H9 (cell line): ENCODE measurements at regions not wholly inside any gene's neighbourhood (a gene's known extent, or its start where the extent isn't known, plus 50 kb on each side); places are given as distances from the start of the nearest gene placed in this dataset.

Experiments used
- DNase-seq: peaks from one replicate; pipeline ENCODE4 v3.0.0-alpha.2; 2017
- H2AFZ ChIP-seq: one replicate; pipeline ENCODE4 v1.6.1; 2013; ENCODE audit warnings: mild to moderate bottlenecking, low read length, control low read depth, moderate library complexity
- H2AK5ac ChIP-seq: 2 replicates; pipeline ENCODE4 v1.6.1; 2013; ENCODE audit warnings: low read length, control low read depth, mixed read lengths; ENCODE audit not compliant: insufficient read length
- H2BK120ac ChIP-seq: one replicate; pipeline ENCODE4 v1.6.1; 2013; ENCODE audit warnings: low read depth, mild to moderate bottlenecking, low read length, control low read depth, inconsistent platforms; ENCODE audit not compliant: poor library complexity, severe bottlenecking
- H2BK12ac ChIP-seq: 2 replicates; pipeline ENCODE4 v1.6.1; 2013; ENCODE audit warnings: low read length, control low read depth, mixed read lengths, low read depth; ENCODE audit not compliant: insufficient read length
- H2BK15ac ChIP-seq: 2 replicates; pipeline ENCODE4 v1.6.1; 2013; ENCODE audit warnings: low read depth, low read length, control low read depth
- H2BK20ac ChIP-seq: one replicate; pipeline ENCODE4 v1.6.1; 2013; ENCODE audit warnings: low read depth, mild to moderate bottlenecking, low read length, control low read depth, inconsistent platforms; ENCODE audit not compliant: poor library complexity, severe bottlenecking
- H2BK5ac ChIP-seq: 2 replicates; pipeline ENCODE4 v1.6.1; 2013; ENCODE audit warnings: low read length, control low read depth, mixed read lengths; ENCODE audit not compliant: insufficient read length
- H3K14ac ChIP-seq: 2 replicates; pipeline ENCODE4 v1.6.1; 2013; ENCODE audit warnings: low read length, control low read depth; ENCODE audit not compliant: insufficient read depth
- H3K18ac ChIP-seq: 2 replicates; pipeline ENCODE4 v1.6.1; 2013; ENCODE audit warnings: low read depth, mild to moderate bottlenecking, mixed read lengths, low read length, control low read depth; ENCODE audit not compliant: insufficient read length
- H3K23ac ChIP-seq: 2 replicates; pipeline ENCODE4 v1.6.1; 2013; ENCODE audit warnings: low read length, control low read depth, mixed read lengths, low read depth; ENCODE audit not compliant: insufficient read length
- H3K23me2 ChIP-seq: 2 replicates; pipeline ENCODE4 v1.6.1; 2013; ENCODE audit warnings: low read depth, mild to moderate bottlenecking, mixed read lengths, low read length, control low read depth; ENCODE audit not compliant: insufficient read length, poor library complexity, severe bottlenecking
- H3K27ac ChIP-seq: 2 replicates; pipeline ENCODE4 v1.5.1; 2013; ENCODE audit warnings: low read length, control low read depth, mixed read lengths, low read depth; ENCODE audit not compliant: insufficient read length
- H3K27me3 ChIP-seq: 2 replicates; pipeline ENCODE4 v1.6.1; 2013; ENCODE audit warnings: low read length, control low read depth, inconsistent platforms; ENCODE audit not compliant: insufficient read depth
- H3K4ac ChIP-seq: 2 replicates; pipeline ENCODE4 v1.6.1; 2013; ENCODE audit warnings: low read depth, mild to moderate bottlenecking, control low read depth, inconsistent platforms, low read length, moderate library complexity
- H3K4me1 ChIP-seq: 2 replicates; pipeline ENCODE4 v1.6.1; 2013; ENCODE audit warnings: low read length, control low read depth, inconsistent platforms; ENCODE audit not compliant: insufficient read depth
- H3K4me2 ChIP-seq: 2 replicates; pipeline ENCODE4 v1.6.1; 2013; ENCODE audit warnings: low read length, control low read depth, mixed read lengths; ENCODE audit not compliant: insufficient read length, insufficient read depth
- H3K56ac ChIP-seq: 2 replicates; pipeline ENCODE4 v1.6.1; 2013; ENCODE audit warnings: low read depth, mild to moderate bottlenecking, mixed read lengths, low read length, control low read depth; ENCODE audit not compliant: insufficient read length
- H3K79me1 ChIP-seq: 2 replicates; pipeline ENCODE4 v1.6.1; 2013; ENCODE audit warnings: low read depth, mild to moderate bottlenecking, moderate library complexity, low read length, control low read depth, inconsistent platforms; ENCODE audit not compliant: insufficient read depth, poor library complexity, severe bottlenecking
- H3K79me2 ChIP-seq: 2 replicates; pipeline ENCODE4 v1.6.1; 2013; ENCODE audit warnings: low read length, control low read depth, inconsistent platforms; ENCODE audit not compliant: insufficient read depth
- H3K9ac ChIP-seq: 2 replicates; pipeline ENCODE4 v1.6.1; 2013; ENCODE audit warnings: low read length, control low read depth, mixed read lengths; ENCODE audit not compliant: insufficient read length; ENCODE audit errors: extremely low read depth
- H3K9me3 ChIP-seq: one replicate; pipeline ENCODE4 v1.6.1; 2013; ENCODE audit warnings: low read depth, low read length, inconsistent platforms; ENCODE audit not compliant: control insufficient read depth
- H3T11ph ChIP-seq: one replicate; pipeline ENCODE4 v1.6.1; 2013; ENCODE audit warnings: mild to moderate bottlenecking, low read length, control low read depth, inconsistent platforms
- H4K20me1 ChIP-seq: one replicate; pipeline ENCODE4 v1.6.1; 2013; ENCODE audit not compliant: control insufficient read depth, insufficient read length, insufficient read depth
- H4K5ac ChIP-seq: 2 replicates; pipeline ENCODE4 v1.6.1; 2013; ENCODE audit warnings: low read depth, mild to moderate bottlenecking, mixed read lengths, low read length, control low read depth; ENCODE audit not compliant: insufficient read length
- H4K8ac ChIP-seq: replicated peaks from 2 replicates; pipeline ENCODE4 v1.6.1; 2013; ENCODE audit warnings: low read length, control low read depth, mixed read lengths, low read depth; ENCODE audit not compliant: insufficient read length
- H4K91ac ChIP-seq: 2 replicates; pipeline ENCODE4 v1.6.1; 2013; ENCODE audit warnings: low read depth, mild to moderate bottlenecking, moderate library complexity, mixed read lengths, low read length, control low read depth; ENCODE audit not compliant: insufficient read length
- H3K27ac Mint-ChIP-seq, 3 experiments: 2 replicates in 2 of 3; 3 replicates in 1 of 3; pipeline ENCODE4 v1.8.0; 2020 to 2021; ENCODE audit warnings: mixed read lengths in 3 of 3, mild to moderate bottlenecking in 1 of 3, moderate library complexity in 1 of 3
- H3K27me3 Mint-ChIP-seq: 2 replicates; pipeline ENCODE4 v1.8.0; 2021; ENCODE audit warnings: low read depth, mild to moderate bottlenecking, moderate library complexity, mixed read lengths
- H3K36me3 Mint-ChIP-seq, 3 experiments: 2 replicates in 2 of 3; 3 replicates in 1 of 3; pipeline ENCODE4 v1.8.0; 2020 to 2021; ENCODE audit warnings: low read depth in 3 of 3, mixed read lengths in 3 of 3; ENCODE audit not compliant: insufficient read depth in 1 of 3
- H3K4me1 Mint-ChIP-seq, 2 experiments: 2 replicates each; pipeline ENCODE4 v1.8.0; 2020; ENCODE audit warnings: mixed read lengths in 2 of 2
- H3K4me3 Mint-ChIP-seq, 2 experiments: 2 replicates in 1 of 2; 3 replicates in 1 of 2; pipeline ENCODE4 v1.8.0; 2020 to 2021; ENCODE audit warnings: mild to moderate bottlenecking in 2 of 2, mixed read lengths in 2 of 2, moderate library complexity in 1 of 2
- H3K9me3 Mint-ChIP-seq, 2 experiments: 2 replicates in 1 of 2; 3 replicates in 1 of 2; pipeline ENCODE4 v1.8.0; 2020; ENCODE audit warnings: mild to moderate bottlenecking in 2 of 2, mixed read lengths in 2 of 2, moderate library complexity in 1 of 2
- WGBS: extraction: QIAGEN DNeasy Blood & Tissue Kit; methylation state at CpG from one replicate; pipeline ENCODE4 v1.1.7; 2013; ENCODE audit warnings: missing lambda C conversion rate, low lambda C conversion rate, mixed read lengths; ENCODE audit not compliant: insufficient read length; ENCODE audit errors: extremely low coverage; 5-methylcytosine and 5-hydroxymethylcytosine counted together
- TF ChIP-seq, protein P1 (sequence below): fragments of 200-600 bp; sonication (generic); conservative IDR thresholded peaks from 3 replicates; pipeline ENCODE4 v1.8.0; 2021; ENCODE audit warnings: antibody characterized with exemption, mild to moderate bottlenecking

DNA sequence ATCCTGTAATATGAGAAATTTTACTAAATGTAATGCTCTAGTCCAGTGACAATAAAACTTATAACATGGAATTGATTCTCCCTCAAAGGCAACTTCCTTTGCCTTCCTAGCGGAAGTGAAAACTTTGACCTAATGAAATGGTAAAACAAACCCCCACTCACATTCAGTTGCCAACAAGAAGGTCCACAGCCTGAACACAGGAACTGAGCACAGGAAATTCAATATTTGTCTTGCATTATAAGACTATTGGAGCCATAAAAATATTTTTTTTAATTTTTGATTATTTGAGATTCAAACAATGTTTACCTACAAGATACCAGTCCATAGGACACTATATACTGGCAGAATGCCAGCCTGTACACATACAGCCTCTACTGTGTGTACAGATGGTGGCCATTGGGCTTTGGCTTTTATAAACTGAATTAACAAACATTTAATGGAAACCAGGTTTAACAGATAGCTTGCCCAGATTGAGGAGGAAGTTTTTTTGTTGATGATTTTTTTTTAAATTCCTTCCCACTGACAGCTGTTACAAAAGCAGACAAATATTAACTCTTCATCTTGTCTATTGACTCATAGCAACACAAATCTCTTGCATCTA, 481.5 kb upstream of the JAG1 start:
- no peak for DNase-seq
- Mint-ChIP-seq H3K27me3 (no peaks in the 10 kb centered on the region), H3K36me3 (no peaks in the 10 kb centered on the region), H3K4me1 (no peaks in the 10 kb centered on the region), H3K4me3 (no peak overlapping the region), H3K9me3 (no peaks in the 10 kb centered on the region), H3K27ac (no peak overlapping the region)
- Histone ChIP-seq H3K27ac (no peak overlapping the region), H3K56ac (no peak overlapping the region), H3K79me1 (no peaks in the 10 kb centered on the region), H3K27me3 (no peaks in the 10 kb centered on the region), H3T11ph (no peak overlapping the region), H2AFZ (no peak overlapping the region), H2BK5ac (no peak overlapping the region), H3K4me1 (no peaks in the 10 kb centered on the region), H4K91ac (no peak overlapping the region), H3K4ac (no peak overlapping the region), H4K5ac (no peak overlapping the region), H2AK5ac (no peak overlapping the region), H4K20me1 (no peaks in the 10 kb centered on the region), H2BK20ac (no peak overlapping the region), H4K8ac (no peak overlapping the region), H3K9me3 (no peaks in the 10 kb centered on the region), H2BK120ac (no peak overlapping the region), H2BK12ac (no peak overlapping the region), H3K14ac (no peak overlapping the region), H3K18ac (no peak overlapping the region), H2BK15ac (no peak overlapping the region), H3K79me2 (no peaks in the 10 kb centered on the region), H3K4me2 (no peak overlapping the region), H3K9ac (no peak overlapping the region), H3K23ac (no peak overlapping the region), H3K23me2 (no peaks in the 10 kb centered on the region)
- WGBS, result no CpG with 5 or more reads among the region's 1 CpG
- TF ChIP-seq, protein P1, sequence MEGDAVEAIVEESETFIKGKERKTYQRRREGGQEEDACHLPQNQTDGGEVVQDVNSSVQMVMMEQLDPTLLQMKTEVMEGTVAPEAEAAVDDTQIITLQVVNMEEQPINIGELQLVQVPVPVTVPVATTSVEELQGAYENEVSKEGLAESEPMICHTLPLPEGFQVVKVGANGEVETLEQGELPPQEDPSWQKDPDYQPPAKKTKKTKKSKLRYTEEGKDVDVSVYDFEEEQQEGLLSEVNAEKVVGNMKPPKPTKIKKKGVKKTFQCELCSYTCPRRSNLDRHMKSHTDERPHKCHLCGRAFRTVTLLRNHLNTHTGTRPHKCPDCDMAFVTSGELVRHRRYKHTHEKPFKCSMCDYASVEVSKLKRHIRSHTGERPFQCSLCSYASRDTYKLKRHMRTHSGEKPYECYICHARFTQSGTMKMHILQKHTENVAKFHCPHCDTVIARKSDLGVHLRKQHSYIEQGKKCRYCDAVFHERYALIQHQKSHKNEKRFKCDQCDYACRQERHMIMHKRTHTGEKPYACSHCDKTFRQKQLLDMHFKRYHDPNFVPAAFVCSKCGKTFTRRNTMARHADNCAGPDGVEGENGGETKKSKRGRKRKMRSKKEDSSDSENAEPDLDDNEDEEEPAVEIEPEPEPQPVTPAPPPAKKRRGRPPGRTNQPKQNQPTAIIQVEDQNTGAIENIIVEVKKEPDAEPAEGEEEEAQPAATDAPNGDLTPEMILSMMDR, result no peak
